ENCODE measurements at regions not wholly inside any gene's neighbourhood (a gene's known extent, or its start where the extent isn't known, plus 50 kb on each side); places are given as distances from the start of the nearest gene placed in this dataset.

GRCh38 chr1:102318104-102318806 is 321.5 kb upstream of the OLFM3 start:
- no peak for TF ChIP-seq CTCF (IDR thresholded peaks at IDR 0.05; ENCODE audit: low read length)
- no peak for TF ChIP-seq EZH2phosphoT487 (IDR thresholded peaks at IDR 0.05; ENCODE audit: low read length)
- TF ChIP-seq EZH2 (optimal IDR thresholded peaks at IDR 0.05; ENCODE audit: low read depth, low read length), result no peak

All from MM.1S (cell line).